ENCODE measurements at regions not wholly inside any gene's neighbourhood (a gene's known extent, or its start where the extent isn't known, plus 50 kb on each side); places are given as distances from the start of the nearest gene placed in this dataset.

- TF ChIP-seq, protein P1, sequence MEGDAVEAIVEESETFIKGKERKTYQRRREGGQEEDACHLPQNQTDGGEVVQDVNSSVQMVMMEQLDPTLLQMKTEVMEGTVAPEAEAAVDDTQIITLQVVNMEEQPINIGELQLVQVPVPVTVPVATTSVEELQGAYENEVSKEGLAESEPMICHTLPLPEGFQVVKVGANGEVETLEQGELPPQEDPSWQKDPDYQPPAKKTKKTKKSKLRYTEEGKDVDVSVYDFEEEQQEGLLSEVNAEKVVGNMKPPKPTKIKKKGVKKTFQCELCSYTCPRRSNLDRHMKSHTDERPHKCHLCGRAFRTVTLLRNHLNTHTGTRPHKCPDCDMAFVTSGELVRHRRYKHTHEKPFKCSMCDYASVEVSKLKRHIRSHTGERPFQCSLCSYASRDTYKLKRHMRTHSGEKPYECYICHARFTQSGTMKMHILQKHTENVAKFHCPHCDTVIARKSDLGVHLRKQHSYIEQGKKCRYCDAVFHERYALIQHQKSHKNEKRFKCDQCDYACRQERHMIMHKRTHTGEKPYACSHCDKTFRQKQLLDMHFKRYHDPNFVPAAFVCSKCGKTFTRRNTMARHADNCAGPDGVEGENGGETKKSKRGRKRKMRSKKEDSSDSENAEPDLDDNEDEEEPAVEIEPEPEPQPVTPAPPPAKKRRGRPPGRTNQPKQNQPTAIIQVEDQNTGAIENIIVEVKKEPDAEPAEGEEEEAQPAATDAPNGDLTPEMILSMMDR (IDR thresholded peaks at IDR 0.05; ENCODE audit: low read depth, low read length) = no peak
- no peaks in the 10 kb centered on the region for H3K36me3 ChIP-seq
- no peaks in the 10 kb centered on the region for H3K4me1 ChIP-seq
- H3K27me3 ChIP-seq = no peaks in the 10 kb centered on the region
- no peak for DNase-seq
- H3K9me3 ChIP-seq = no peaks in the 10 kb centered on the region
- H3K4me3 ChIP-seq (ENCODE audit: low read depth, low read length) = no peak overlapping the region
These were observed 547.8 kb downstream of the CDH26 start for GRCh38 chr20:60506061-60506460.

GRCh38 chr20:60507087-60507694 is 549.0 kb downstream of the CDH26 start:
- TF ChIP-seq, protein P1 (IDR thresholded peaks at IDR 0.05; ENCODE audit: low read depth, low read length) = no peak
- no peaks in the 10 kb centered on the region for H3K36me3 ChIP-seq
- no peak overlapping the region for H3K4me3 ChIP-seq (ENCODE audit: low read depth, low read length)
- H3K9me3 ChIP-seq = no peaks in the 10 kb centered on the region
- H3K4me1 ChIP-seq = no peaks in the 10 kb centered on the region
- no peaks in the 10 kb centered on the region for H3K27me3 ChIP-seq
- DNase-seq = no peak

DNA sequence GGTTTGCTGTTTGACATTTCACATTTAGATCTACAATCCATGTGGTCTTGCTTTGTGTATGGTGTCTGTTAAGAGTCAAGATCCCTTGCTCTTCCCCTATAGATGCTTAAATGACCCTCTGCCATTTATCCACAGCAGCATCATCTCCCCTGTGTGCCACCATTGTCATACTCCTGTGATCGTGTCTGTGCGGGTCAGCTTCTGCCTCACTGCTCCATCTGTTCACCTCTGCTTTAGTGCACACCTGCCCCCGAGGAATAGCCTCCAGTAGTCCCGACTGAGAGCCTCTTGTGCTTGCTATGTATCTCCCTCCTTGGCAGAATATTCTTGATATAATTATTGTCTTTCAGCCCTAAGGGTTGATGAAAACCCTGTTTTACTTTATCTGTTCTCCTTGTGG is 551.2 kb downstream of the CDH26 start:
- TF ChIP-seq, protein P1 (IDR thresholded peaks at IDR 0.05; ENCODE audit: low read depth, low read length) = no peak
- DNase-seq = no peak
- Histone ChIP-seq H3K4me1 (no peaks in the 10 kb centered on the region), H3K9me3 (no peaks in the 10 kb centered on the region), H3K36me3 (no peaks in the 10 kb centered on the region), H3K27me3 (no peaks in the 10 kb centered on the region), H3K4me3 (ENCODE audit: low read depth, low read length) (no peak overlapping the region)

DNA sequence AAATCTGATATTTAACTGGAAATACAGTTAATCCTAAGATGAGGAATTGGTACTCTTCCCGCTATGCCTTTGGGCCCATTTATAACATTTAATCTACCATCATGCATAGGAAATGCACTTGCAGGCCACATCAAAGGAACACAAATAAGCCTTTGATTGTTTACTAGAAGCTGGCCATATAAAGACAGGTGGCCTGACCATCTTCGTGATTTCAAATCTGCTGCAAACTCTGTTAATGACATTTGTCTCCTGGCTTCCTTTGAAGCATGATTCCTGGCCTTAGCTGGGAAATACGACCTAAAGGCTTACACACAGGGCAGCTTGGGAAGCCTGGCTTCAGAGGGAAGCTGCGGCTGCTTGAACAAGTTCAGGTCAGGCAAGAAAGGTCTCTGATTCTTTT is 552.1 kb downstream of the CDH26 start:
- Histone ChIP-seq H3K36me3 (no peaks in the 10 kb centered on the region), H3K4me3 (ENCODE audit: low read depth, low read length) (no peak overlapping the region), H3K27me3 (no peaks in the 10 kb centered on the region), H3K9me3 (no peaks in the 10 kb centered on the region), H3K4me1 (no peaks in the 10 kb centered on the region)
- TF ChIP-seq, protein P1 (IDR thresholded peaks at IDR 0.05; ENCODE audit: low read depth, low read length) = no peak
- no peak for DNase-seq

DNA sequence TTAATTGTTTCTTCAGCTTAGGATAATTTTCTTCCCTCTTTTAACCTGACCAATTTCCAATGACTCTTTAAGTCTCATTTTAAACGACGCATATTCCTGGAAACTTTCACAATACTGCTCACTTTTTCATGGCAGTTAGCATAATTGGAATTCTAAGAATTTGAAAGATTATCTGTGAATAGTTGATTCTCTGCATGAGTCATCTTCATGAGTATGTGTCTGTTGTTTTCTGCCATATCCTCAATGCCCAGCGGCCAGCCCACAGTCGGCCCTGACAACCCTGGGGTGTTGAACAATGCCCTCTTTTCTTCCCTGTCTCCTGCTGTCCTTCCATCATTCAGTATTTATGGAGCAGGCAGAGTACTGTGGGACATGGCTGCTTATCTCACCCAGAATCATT is 554.2 kb downstream of the CDH26 start:
- H3K4me3 ChIP-seq (ENCODE audit: low read depth, low read length) = no peak overlapping the region
- no peak for DNase-seq
- no peaks in the 10 kb centered on the region for H3K9me3 ChIP-seq
- H3K36me3 ChIP-seq = no peaks in the 10 kb centered on the region
- H3K27me3 ChIP-seq = no peaks in the 10 kb centered on the region
- TF ChIP-seq, protein P1 (IDR thresholded peaks at IDR 0.05; ENCODE audit: low read depth, low read length) = no peak
- H3K4me1 ChIP-seq = no peaks in the 10 kb centered on the region

- no peak for DNase-seq
- Histone ChIP-seq H3K36me3 (no peaks in the 10 kb centered on the region), H3K4me1 (no peaks in the 10 kb centered on the region), H3K9me3 (no peaks in the 10 kb centered on the region), H3K27me3 (no peaks in the 10 kb centered on the region), H3K4me3 (ENCODE audit: low read depth, low read length) (no peak overlapping the region)
- TF ChIP-seq, protein P1 (IDR thresholded peaks at IDR 0.05; ENCODE audit: low read depth, low read length) = no peak
These were observed 554.9 kb downstream of the CDH26 start for GRCh38 chr20:60513141-60513540.
